ENCODE measurements at regions not wholly inside any gene's neighbourhood (a gene's known extent, or its start where the extent isn't known, plus 50 kb on each side); places are given as distances from the start of the nearest gene placed in this dataset.

GRCh38 chr3:82676356-82677026 is 915.0 kb upstream of the GBE1 start:
- TF ChIP-seq CTCF (conservative IDR thresholded peaks at IDR 0.05): no peak
- TF ChIP-seq ZFX (IDR thresholded peaks at IDR 0.05): no peak
